Neural cell (in vitro differentiated cells): ENCODE measurements at regions not wholly inside any gene's neighbourhood (a gene's known extent, or its start where the extent isn't known, plus 50 kb on each side); places are given as distances from the start of the nearest gene placed in this dataset.

Experiments used
- H2AFZ ChIP-seq: fragments of 200-600, 300-800 bp; sonication (generic), shearing (Covaris generic); 2 replicates; pipeline ENCODE4 v1.6.0; 2014; ENCODE audit warnings: low read depth, mild to moderate bottlenecking, antibody characterized with exemption, low read length, moderate library complexity
- H3F3A ChIP-seq: fragments of 200-600 bp; shearing (Covaris generic); 2 replicates; pipeline ENCODE4 v1.6.1; 2016; ENCODE audit warnings: mild to moderate bottlenecking, moderate library complexity, mixed read lengths, antibody characterized with exemption, low read length; ENCODE audit not compliant: insufficient read depth, poor library complexity, severe bottlenecking
- H3K27ac ChIP-seq: fragments of 200-600, 300-800 bp; sonication (generic), shearing (Covaris generic); 2 replicates; pipeline ENCODE4 v1.5.1; 2014; ENCODE audit warnings: mild to moderate bottlenecking, low read length, moderate library complexity
- H3K27me3 ChIP-seq: fragments of 300-800, 200-600 bp; sonication (generic), shearing (Covaris generic); 2 replicates; pipeline ENCODE4 v1.6.0; 2014; ENCODE audit warnings: mild to moderate bottlenecking, low read depth, low read length, moderate library complexity; ENCODE audit not compliant: insufficient read depth
- H3K36me3 ChIP-seq: fragments of 300-800, 200-600 bp; sonication (generic), shearing (Covaris generic); 2 replicates; pipeline ENCODE4 v1.5.1; 2014; ENCODE audit warnings: mild to moderate bottlenecking, antibody characterized with exemption, low read length, moderate library complexity; ENCODE audit not compliant: insufficient read depth
- H3K4me2 ChIP-seq: fragments of 300-800, 200-600 bp; sonication (generic), shearing (Covaris generic); 2 replicates; pipeline ENCODE4 v1.6.0; 2014; ENCODE audit warnings: mild to moderate bottlenecking, low read length
- H3K4me3 ChIP-seq: fragments of 300-800, 200-600 bp; sonication (generic), shearing (Covaris generic); 2 replicates; pipeline ENCODE4 v1.5.1; 2014; ENCODE audit warnings: mild to moderate bottlenecking, low read length, moderate library complexity
- H3K79me2 ChIP-seq: fragments of 200-600 bp; shearing (Covaris generic); replicated peaks from 2 replicates; pipeline ENCODE4 v1.6.0; 2014; ENCODE audit warnings: mild to moderate bottlenecking, low read length, moderate library complexity; ENCODE audit not compliant: insufficient read depth
- H3K9ac ChIP-seq: fragments of 300-800, 200-600 bp; sonication (generic), shearing (Covaris generic); 2 replicates; pipeline ENCODE4 v1.6.1; 2016; ENCODE audit warnings: mild to moderate bottlenecking, low read length, mixed read lengths
- H3K9me2 ChIP-seq: fragments of 200-600 bp; shearing (Covaris generic); 2 replicates; pipeline ENCODE4 v1.6.1; 2016; ENCODE audit warnings: mild to moderate bottlenecking, low read length, mixed read lengths; ENCODE audit not compliant: insufficient read depth
- H3K9me3 ChIP-seq: fragments of 200-600, 300-800 bp; sonication (generic), shearing (Covaris generic); 2 replicates; pipeline ENCODE4 v1.6.1; 2016; ENCODE audit warnings: mild to moderate bottlenecking, mixed run types, low read length, moderate library complexity, mixed read lengths
- H4K20me1 ChIP-seq: fragments of 200-600 bp; shearing (Covaris generic); 2 replicates; pipeline ENCODE4 v1.6.1; 2016; ENCODE audit warnings: mild to moderate bottlenecking, mixed run types; ENCODE audit not compliant: insufficient read depth
- CTCF ChIP-seq: fragments of 450-650 bp; IDR thresholded peaks from 2 replicates; pipeline ENCODE4 v1.5.1; 2014; ENCODE audit warnings: antibody characterized with exemption, mild to moderate bottlenecking, moderate library complexity; ENCODE audit not compliant: poor library complexity, severe bottlenecking
- EP300 ChIP-seq: fragments of 450-650 bp; conservative IDR thresholded peaks from 2 replicates; pipeline ENCODE4 v1.6.1; 2014; ENCODE audit warnings: antibody characterized with exemption, mild to moderate bottlenecking, moderate library complexity; ENCODE audit not compliant: poor library complexity, severe bottlenecking
- EZH2 ChIP-seq: fragments of 200-600, 300-800 bp; shearing (Covaris generic), sonication (generic); IDR thresholded peaks from 2 replicates; pipeline ENCODE4 v1.6.1; 2014; ENCODE audit warnings: antibody characterized with exemption, low read length, borderline replicate concordance, mild to moderate bottlenecking; ENCODE audit not compliant: insufficient read depth, poor library complexity, severe bottlenecking
- MXI1 ChIP-seq: fragments of 450-650 bp; conservative IDR thresholded peaks from 2 replicates; pipeline ENCODE4 v1.6.1; 2014; ENCODE audit warnings: antibody characterized with exemption, mild to moderate bottlenecking; ENCODE audit not compliant: poor library complexity, severe bottlenecking
- POLR2AphosphoS5 ChIP-seq: IDR thresholded peaks from 2 replicates; pipeline ENCODE4 v1.6.1; 2012
- RAD21 ChIP-seq: fragments of 450-650 bp; conservative IDR thresholded peaks from 2 replicates; pipeline ENCODE4 v1.6.1; 2014; ENCODE audit warnings: antibody characterized with exemption, mild to moderate bottlenecking, moderate library complexity
- REST ChIP-seq: IDR thresholded peaks from 2 replicates; pipeline ENCODE4 v1.6.1; 2012; ENCODE audit warnings: borderline replicate concordance
- SMC3 ChIP-seq: fragments of 450-650 bp; conservative IDR thresholded peaks from 2 replicates; pipeline ENCODE4 v1.6.1; 2014; ENCODE audit warnings: antibody characterized with exemption, mild to moderate bottlenecking, moderate library complexity; ENCODE audit not compliant: poor library complexity
- TAF1 ChIP-seq: IDR thresholded peaks from 2 replicates; pipeline ENCODE4 v1.6.1; 2012; ENCODE audit warnings: low read depth

GRCh38 chr1:118360817-118361216 is 175.8 kb upstream of the SPAG17 start:
- H3K27me3 ChIP-seq = no peaks in the 10 kb centered on the region
- peaks cover 7% of the 10 kb centered on the region for H3K9me3 ChIP-seq
- no peak overlapping the region for H3K4me2 ChIP-seq
- H2AFZ ChIP-seq = no peak overlapping the region
- no peak overlapping the region for H3K9ac ChIP-seq
- H3K36me3 ChIP-seq = no peaks in the 10 kb centered on the region
- TF ChIP-seq CTCF (no peak), SMC3 (no peak), REST (no peak), POLR2AphosphoS5 (no peak), EZH2 (no peak), EP300 (no peak), RAD21 (no peak), TAF1 (no peak), MXI1 (no peak)
- H3K27ac ChIP-seq = no peak overlapping the region
- no peaks in the 10 kb centered on the region for H3K79me2 ChIP-seq
- no peaks in the 10 kb centered on the region for H3K9me2 ChIP-seq
- no peaks in the 10 kb centered on the region for H4K20me1 ChIP-seq
- no peaks in the 10 kb centered on the region for H3F3A ChIP-seq
- no peak overlapping the region for H3K4me3 ChIP-seq

- Histone ChIP-seq H3K9me3 (no peaks in the 10 kb centered on the region), H4K20me1 (no peaks in the 10 kb centered on the region), H3K27ac (no peak overlapping the region), H3K9me2 (no peaks in the 10 kb centered on the region), H3K79me2 (no peaks in the 10 kb centered on the region), H3K27me3 (no peaks in the 10 kb centered on the region), H3F3A (no peaks in the 10 kb centered on the region), H3K4me2 (no peak overlapping the region), H3K36me3 (no peaks in the 10 kb centered on the region), H3K4me3 (no peak overlapping the region), H2AFZ (no peak overlapping the region), H3K9ac (no peak overlapping the region)
- TF ChIP-seq POLR2AphosphoS5 (no peak), MXI1 (no peak), RAD21 (no peak), REST (no peak), EZH2 (no peak), CTCF (no peak), TAF1 (no peak), EP300 (no peak), SMC3 (no peak)
Observed at GRCh38 chr1:118346936-118347335, 161.9 kb upstream of the SPAG17 start.
